GM18858 (cell line): ENCODE measurements at regions not wholly inside any gene's neighbourhood (a gene's known extent, or its start where the extent isn't known, plus 50 kb on each side); places are given as distances from the start of the nearest gene placed in this dataset.
A peak's percentile ranks its signal among the peaks of the same experiment; 100 is the strongest.
"Not testable (repeated sequence)": the region's sequence is repeated elsewhere in the genome, so short reads cannot be mapped to it uniquely, and the experiment has no call there.

Source experiments
- ATAC-seq: cut with Tn5 transposase; IDR thresholded peaks from one replicate; pipeline ENCODE4 v1.9.1; 2021; ENCODE audit not compliant: unreplicated experiment

GRCh38 chr21:14058566-14058965 is 152.2 kb downstream of the LIPI start:
- ATAC-seq = no peak

DNA sequence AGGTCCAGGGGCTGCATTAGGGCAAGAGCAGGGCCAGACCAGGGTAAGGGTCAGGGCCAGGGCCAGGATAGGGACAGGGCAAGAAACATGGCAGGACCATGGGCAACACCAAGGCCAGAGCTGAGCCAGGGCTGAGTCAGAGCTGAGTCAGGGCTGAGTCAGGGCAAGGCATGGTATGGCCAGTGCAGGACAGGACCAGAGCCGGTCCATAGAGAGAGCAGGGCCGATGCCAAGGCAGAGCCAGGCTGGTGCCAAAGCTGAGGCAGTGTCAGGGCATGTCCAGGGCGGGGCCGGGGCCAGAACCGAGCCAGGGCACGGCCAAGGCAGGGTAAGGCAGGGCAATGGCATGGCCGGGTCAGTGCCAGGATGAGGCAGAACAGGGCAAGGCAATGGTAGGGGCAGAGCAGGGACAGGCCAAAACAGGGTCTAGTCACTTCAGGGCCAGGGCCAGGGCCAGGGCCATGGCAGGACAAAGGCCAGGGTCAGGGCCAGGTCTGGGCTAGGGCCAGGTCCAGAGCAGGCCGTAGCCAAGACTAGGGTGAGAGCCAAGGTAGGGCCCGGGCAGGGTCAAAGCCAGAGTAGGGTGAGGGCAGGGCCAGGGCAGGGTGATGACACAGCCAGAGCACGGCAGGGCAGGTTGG is 152.8 kb downstream of the LIPI start:
- not testable (repeated sequence) for ATAC-seq

DNA sequence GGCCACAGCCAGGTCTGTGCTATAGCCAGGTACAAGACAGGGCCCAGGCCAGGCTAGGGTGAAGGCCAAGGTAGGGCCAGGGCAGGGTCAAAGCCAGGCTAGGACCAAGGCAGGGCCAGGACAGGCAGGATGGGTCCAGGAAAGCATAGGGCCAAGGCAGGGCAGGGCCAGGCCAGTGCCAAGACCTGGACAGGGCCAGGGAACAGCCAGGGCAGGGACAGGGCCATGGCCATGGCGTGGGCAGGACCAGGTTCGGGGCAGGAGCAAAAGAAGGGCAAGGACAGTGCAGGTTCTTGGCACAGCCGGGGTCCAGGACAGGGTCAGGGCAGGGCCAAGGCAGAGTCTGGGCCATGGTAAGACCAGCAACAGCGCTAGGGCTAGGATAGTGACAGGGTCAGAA is 153.4 kb downstream of the LIPI start:
- no peak for ATAC-seq

GRCh38 chr21:14056771-14057191 is 154.0 kb downstream of the LIPI start:
- ATAC-seq = no peak

DNA sequence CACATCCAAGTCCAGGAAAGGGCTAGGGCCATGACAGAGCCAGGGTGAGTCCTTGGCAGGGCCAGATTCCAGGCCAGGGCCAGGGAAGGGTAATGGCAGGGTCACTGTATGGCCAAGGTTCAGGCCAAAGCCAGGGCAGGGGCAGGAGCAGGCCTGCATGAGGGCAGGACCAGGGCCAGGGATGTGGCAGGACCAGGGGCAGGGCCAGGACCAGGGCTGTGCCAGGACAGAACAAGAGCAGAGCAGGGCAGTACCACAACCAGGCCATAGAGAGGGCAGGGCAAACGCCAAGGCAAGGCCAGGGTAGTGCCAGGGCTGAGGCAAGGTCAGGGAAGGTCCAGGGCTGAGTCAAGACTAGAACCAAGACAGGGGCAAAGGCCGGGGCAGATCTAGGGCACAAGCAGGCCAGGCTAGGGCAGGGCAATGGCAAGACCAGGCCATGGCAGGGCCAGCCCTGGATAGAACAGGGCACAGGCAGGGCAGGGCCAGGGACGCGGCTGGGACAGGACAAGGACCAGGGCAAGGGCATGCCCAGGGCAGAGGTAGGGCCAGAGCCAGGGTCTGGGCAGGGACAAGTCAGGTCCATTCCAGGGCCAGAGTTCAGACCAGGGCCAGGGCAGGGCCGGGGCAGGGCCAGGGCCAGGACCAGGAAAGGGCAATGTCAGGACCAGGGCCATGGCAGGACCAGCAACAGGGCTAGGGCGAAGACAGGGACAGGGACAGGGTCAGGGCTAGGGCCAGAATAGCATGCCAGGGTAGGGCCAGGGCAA is 154.8 kb downstream of the LIPI start:
- ATAC-seq = not testable (repeated sequence)

DNA sequence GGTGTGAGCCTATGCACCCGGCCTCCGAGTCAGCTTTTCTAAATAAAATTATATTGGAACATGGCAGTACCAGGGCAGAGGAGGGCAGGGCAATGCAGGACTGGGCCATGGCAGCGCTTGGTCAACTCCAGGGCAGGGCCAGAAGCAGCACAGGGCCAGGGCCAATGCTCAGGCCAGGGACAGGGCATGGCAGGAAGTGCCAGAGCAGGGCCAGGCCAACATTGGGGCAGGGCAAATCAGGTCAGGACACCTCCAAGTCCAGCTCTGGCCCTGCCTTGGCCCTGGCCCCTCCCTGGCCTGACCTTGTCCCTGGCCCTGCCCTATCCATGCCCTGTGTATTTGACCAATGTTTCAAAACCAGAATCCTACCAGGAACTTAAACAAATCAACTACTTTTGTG is 156.1 kb downstream of the LIPI start:
- no peak for ATAC-seq

DNA sequence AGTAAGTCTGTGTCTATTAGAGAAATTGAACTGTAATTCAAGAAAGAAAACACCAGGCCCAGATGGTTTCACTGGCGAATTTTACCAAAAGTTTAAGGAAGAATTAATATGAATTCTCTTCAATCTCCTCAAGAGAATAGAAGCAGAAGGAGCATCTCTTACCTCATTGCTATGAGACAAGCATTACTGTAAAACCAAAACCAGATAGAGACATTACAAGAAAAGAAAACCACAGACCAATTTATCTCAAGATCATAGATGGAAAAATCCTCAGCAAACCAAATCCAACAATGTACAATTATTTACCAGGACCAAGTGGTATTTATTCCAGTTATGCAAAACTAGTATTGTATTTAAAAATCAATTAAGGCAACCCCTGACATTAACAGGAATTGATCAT is 160.6 kb downstream of the LIPI start:
- no peak for ATAC-seq

- ATAC-seq = no peak
These were observed 164.4 kb downstream of the LIPI start for GRCh38 chr21:14046401-14046800.

- peak; percentile 37 for ATAC-seq
These were observed 170.4 kb downstream of the LIPI start for GRCh38 chr21:14040386-14040785.

DNA sequence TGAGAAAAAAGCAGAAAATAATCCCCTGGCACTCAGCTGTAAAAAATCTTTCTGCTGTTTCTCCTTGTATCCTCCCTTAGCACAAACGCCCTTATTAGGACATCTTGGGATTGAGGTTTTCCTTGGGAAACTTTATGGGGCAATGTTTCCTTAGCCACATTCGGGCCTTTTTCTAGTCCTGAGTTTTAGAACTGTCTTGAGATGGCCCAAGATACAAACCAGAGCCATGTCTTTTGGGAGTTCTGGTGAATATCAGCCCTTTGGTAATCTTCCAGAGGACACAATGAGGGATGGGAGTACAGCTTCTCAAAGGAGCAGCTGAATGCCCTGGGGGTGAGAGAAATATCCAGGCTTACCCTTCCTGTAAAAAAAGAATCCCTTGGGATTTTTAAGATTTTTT is 182.1 kb downstream of the LIPI start:
- not testable (repeated sequence) for ATAC-seq

- peak; percentile 100 for ATAC-seq
These were observed 183.4 kb downstream of the LIPI start for GRCh38 chr21:14027235-14027869.

DNA sequence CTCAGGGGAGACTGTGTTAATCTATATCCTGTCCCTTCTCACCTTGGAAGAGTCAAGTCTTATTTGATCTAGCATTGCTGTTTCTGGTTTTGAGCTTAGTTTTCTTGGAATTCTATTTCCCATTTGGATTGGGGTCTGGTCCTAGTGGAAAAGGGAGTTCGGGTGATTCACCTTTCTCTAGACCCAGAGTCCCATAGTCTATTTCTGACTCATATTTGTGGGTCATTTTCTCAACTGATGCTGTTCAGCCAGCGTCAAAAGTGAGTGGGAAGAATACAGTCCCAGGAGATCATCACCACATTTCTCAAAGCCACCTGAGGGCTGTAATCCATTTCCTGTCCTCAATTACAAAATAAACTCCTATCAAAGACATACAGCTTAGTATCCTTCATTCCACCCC is 190.6 kb downstream of the LIPI start:
- ATAC-seq = not testable (repeated sequence)

DNA sequence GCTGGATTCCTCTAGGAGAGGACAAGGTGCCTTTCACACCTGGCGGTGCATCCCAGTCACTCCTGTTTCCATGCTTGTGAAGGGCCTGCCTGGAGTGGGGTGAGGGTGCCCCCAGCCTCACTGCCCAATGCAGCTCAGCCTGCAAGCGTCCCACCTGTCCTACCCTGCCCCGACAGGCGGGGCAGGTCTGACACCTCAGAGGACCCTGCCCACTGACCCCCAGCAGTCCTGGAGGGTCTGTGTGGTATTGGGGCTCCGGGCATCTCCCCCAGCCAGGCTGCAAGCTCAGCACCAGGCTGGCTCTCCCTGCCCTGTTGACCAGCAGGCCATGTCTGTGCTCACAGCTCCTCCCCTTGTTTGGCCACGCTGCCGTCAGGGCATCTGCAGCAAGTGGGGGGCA is 194.9 kb downstream of the LIPI start:
- ATAC-seq = not testable (repeated sequence)

DNA sequence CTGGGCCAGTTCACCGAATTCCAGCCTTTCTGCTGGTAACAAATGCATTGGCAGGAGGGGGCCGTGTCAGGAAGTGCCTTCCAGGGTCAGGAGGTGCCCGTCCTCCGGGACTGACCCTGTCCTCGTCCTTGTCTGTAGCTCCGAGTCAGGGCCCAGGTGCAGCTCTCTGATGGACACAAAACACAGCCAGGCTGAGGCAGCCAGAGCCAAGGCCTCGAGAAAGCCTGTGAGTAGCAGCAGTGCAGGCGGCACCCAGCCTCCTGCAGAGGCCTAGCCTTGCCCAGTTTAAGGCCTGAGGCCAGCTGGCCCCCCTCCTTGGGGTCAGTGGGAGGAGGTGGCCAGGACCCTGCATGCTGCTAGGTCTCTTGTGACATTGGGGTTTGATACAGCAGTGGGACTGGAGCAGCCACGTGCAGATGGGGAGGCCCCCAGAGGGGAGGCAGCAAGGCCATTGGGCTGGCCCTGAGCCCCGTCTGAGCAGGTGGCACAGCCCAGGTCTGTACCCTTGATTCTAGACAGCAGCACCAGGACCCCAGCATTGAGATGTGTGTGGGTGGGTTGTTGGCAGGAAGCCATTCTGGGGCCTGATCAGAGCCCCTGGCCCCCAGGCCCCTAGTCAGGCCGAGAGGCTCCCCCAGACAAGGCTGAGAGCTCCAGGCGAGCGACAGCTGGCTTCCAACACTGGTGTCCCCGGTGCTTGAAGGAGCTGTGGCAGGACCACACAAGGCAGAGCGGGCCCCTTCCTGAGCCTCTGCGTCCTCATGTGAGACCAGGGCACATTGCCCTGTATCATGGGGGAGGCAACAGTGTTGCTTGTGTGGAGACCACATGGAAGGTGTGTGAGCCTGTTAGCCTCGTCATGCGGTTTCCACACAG is 196.9 kb downstream of the LIPI start:
- not testable (repeated sequence) for ATAC-seq

- no peak for ATAC-seq
These were observed 197.6 kb downstream of the LIPI start for GRCh38 chr21:14013056-14013603.

DNA sequence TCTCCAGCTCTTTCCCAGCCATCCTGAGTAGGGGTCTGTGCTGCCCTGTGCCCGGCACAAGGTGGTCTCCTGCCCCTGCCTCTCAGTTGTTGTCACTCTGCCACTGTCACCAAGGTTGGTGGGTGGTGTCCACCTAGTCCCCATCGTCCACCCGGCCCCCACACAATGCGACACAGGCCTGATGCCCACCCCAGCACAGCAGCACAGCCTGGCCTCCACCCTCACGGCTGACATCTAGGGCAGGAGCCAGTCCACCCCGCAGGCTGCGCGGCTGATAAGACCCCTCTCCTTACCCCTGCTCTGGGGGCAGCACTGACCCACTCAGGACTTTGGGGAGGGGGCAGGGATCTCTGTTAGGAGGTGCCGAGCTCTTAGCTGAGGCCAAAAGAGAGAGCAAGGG is 198.3 kb downstream of the LIPI start:
- ATAC-seq = no peak

DNA sequence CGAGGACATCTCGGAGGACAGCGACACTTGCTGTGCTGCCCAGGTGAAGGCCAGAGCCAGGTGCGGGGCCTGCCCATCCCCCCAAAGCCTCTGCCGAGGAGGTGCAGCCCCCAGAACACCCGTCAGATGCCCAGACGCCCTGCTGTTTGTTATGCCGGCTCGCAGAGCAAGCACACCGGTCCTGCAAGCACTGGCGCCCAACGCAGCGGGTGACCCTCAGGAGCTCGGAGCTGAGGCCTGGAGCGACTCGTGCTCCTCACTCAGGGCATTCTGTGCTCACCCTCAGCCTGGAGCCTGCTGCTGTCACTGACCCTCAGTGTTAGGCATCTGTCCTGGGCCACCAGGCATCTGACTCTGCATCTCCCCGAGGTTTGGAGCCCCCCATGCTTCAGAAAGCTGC is 199.0 kb downstream of the LIPI start:
- not testable (repeated sequence) for ATAC-seq

DNA sequence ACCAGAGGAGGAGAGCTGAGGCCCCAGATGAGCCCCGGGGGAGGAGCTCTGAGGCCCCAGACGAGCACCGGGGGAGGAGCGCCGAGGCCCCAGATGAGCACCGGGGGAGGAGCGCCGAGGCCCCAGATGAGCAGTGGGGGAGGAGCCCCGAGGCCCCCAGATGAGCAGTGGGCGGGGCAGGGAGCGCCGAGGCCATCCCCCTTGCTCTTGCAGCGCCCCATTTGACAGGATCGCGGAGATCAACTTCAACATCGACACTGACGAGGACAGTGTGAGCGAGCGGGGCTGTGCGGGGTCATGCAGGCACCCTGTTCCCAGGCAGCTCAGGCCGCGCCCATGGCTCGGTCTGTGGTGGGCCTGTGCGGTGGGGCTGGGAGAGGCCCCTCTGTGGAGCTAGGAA is 199.6 kb downstream of the LIPI start:
- not testable (repeated sequence) for ATAC-seq

- no peak for ATAC-seq
These were observed 200.0 kb downstream of the LIPI start for GRCh38 chr21:14010729-14011128.

DNA sequence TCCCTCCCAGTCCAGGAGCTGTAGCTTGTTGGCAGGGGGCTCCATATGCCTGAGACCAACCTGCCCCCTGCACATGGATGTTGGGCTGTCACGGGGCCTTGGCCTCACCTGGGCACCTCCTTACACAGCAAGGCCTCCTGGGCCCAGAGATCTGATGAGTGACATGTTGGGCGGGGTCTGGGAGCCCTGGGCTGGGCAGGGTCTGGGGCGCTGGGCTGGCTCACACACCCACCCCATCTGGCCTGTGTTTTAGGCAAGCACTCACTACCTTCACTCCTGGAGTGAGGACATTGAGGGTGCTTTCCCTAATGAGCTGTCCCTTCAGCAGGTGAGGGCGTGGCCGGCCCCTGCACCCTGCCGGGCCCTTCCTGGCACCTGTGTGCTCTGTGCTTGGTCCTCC is 200.8 kb downstream of the LIPI start:
- ATAC-seq = not testable (repeated sequence)
